ENCODE measurements at regions not wholly inside any gene's neighbourhood (a gene's known extent, or its start where the extent isn't known, plus 50 kb on each side); places are given as distances from the start of the nearest gene placed in this dataset.
"Not testable (repeated sequence)": the region's sequence is repeated elsewhere in the genome, so short reads cannot be mapped to it uniquely, and the experiment has no call there.

- DNase-seq = no peak
Measured at GRCh38 chr2:48197618-48198017, 116.9 kb upstream of the FOXN2 start.

GRCh38 chr2:48198371-48198770 is 116.1 kb upstream of the FOXN2 start:
- DNase-seq = no peak

GRCh38 chr2:48199070-48199469 is 115.4 kb upstream of the FOXN2 start:
- no peak for DNase-seq

GRCh38 chr2:48200620-48201293 is 113.7 kb upstream of the FOXN2 start:
- DNase-seq = no peak

GRCh38 chr2:48201435-48201834 is 113.0 kb upstream of the FOXN2 start:
- not testable (repeated sequence) for DNase-seq

- DNase-seq = no peak
Measured at GRCh38 chr2:48202863-48203642, 111.4 kb upstream of the FOXN2 start.

GRCh38 chr2:48203668-48204067 is 110.8 kb upstream of the FOXN2 start:
- DNase-seq = no peak

GRCh38 chr2:48204750-48205136 is 109.7 kb upstream of the FOXN2 start:
- no peak for DNase-seq

- no peak for DNase-seq
Measured at GRCh38 chr2:48205137-48205798, 109.2 kb upstream of the FOXN2 start.

GRCh38 chr2:48206056-48206656 is 108.3 kb upstream of the FOXN2 start:
- DNase-seq = not testable (repeated sequence)

GRCh38 chr2:48207201-48207641 is 107.3 kb upstream of the FOXN2 start:
- no peak for DNase-seq

- no peak for DNase-seq
Measured at GRCh38 chr2:48207851-48208250, 106.6 kb upstream of the FOXN2 start.

GRCh38 chr2:48209214-48209885 is 105.1 kb upstream of the FOXN2 start:
- DNase-seq = no peak

GRCh38 chr2:48210189-48210588 is 104.3 kb upstream of the FOXN2 start:
- DNase-seq = no peak

- no peak for DNase-seq
Measured at GRCh38 chr2:48213646-48214045, 100.8 kb upstream of the FOXN2 start.

GRCh38 chr2:48218169-48218568 is 96.3 kb upstream of the FOXN2 start:
- no peak for DNase-seq

GRCh38 chr2:48219234-48219554 is 95.3 kb upstream of the FOXN2 start:
- DNase-seq = no peak

- DNase-seq = no peak
Measured at GRCh38 chr2:48219555-48220436, 94.7 kb upstream of the FOXN2 start.

GRCh38 chr2:48220501-48220900 is 94.0 kb upstream of the FOXN2 start:
- DNase-seq = no peak

GRCh38 chr2:48221846-48222516 is 92.5 kb upstream of the FOXN2 start:
- DNase-seq = no peak

- DNase-seq = no peak
Measured at GRCh38 chr2:48227617-48228344, 86.7 kb upstream of the FOXN2 start.
